Ovary (tissue), 3 donors: ENCODE measurements at regions not wholly inside any gene's neighbourhood (a gene's known extent, or its start where the extent isn't known, plus 50 kb on each side); places are given as distances from the start of the nearest gene placed in this dataset.

ENCODE experiments used
- CTCF ChIP-seq, 3 donors: fragments of 450-650 bp in 2 of 3; fragments of 200-600 bp in 1 of 3; IDR thresholded peaks; one replicate each; pipeline versions ENCODE4 v1.5.1 to v1.8.0; 2016 to 2022; ENCODE audit warnings: antibody characterized with exemption in 3 of 3, mild to moderate bottlenecking in 1 of 3
- EP300 ChIP-seq: sonication (generic); formaldehyde crosslinking; IDR thresholded peaks from one replicate; pipeline ENCODE4 v1.6.1; 2017; ENCODE audit warnings: antibody characterized with exemption
- POLR2A ChIP-seq: fragments of 450-650 bp; IDR thresholded peaks from one replicate; pipeline ENCODE4 v1.6.1; 2017; ENCODE audit warnings: antibody characterized with exemption, mild to moderate bottlenecking, moderate library complexity
- donor health status: DM: no; HTN: no; CAD: no.

GRCh38 chr16:26816885-26817571 is 249.7 kb upstream of the C16orf82 start:
- TF ChIP-seq POLR2A = no peak
- TF ChIP-seq CTCF (IDR thresholded peaks at IDR 0.05) = no peak
- no peak for TF ChIP-seq EP300
